GM18868 (cell line): ENCODE measurements at regions not wholly inside any gene's neighbourhood (a gene's known extent, or its start where the extent isn't known, plus 50 kb on each side); places are given as distances from the start of the nearest gene placed in this dataset.

Experiments used
- ATAC-seq: cut with Tn5 transposase; IDR thresholded peaks from one replicate; pipeline ENCODE4 v1.9.1; 2021; ENCODE audit warnings: mild to moderate bottlenecking, moderate library complexity; ENCODE audit not compliant: unreplicated experiment

DNA sequence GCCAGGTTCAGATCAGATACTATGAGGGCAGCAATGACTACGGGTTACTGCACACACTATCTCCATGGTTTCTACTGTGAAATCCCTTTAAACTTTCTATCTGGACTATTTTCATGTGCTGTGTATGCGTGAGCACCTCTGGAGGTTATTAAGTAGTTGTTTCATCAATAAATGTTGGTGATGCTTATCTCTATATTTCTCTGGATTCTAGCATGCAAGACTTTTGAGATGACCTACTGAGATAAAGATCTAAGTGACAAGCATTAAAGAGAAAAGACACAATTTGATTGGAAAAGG lies 194.0 kb downstream of the NRIP1 start:
- ATAC-seq: peak; percentile 31

GRCh38 chr21:14869984-14870852 lies 194.6 kb downstream of the NRIP1 start:
- ATAC-seq: peak; percentile 53

GRCh38 chr21:14866859-14867765 lies 197.7 kb downstream of the NRIP1 start:
- ATAC-seq: no peak

DNA sequence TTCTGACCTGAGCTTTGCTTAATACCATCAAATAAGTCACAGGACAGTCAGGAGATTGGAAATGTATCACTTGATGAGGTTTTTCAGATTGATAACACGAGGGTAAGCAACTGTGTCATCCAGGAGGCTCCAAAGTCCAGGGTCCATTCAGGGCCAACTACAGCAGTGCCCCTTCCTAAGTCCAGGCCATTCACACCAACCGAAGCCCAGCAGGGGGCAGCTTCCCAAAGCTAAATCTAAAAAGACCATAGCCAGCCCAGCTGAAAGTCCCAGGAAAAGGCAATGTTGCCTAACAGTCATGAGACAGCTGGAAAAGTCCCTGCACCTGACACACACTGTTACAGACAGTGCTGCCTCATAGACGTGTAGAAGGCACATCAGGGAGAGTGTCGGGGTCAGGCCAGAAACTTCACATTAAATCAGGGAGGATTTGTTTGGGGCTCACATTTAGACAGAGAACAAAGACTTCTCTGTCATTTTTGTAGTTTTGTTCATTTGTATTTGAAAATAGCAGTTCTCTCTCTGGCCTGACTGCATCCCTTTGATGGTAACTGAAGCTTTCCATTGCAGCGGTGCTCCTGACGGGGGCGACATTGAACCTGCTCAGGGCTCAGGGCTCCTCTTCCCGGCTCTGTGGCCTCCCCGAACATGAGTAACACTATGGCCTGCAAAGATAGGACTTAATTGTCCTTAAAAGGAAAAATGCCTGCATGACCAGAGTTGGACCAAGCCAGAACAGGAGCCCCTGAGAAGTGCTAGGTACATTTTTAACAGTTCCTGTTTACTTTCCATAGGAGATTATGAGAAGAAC lies 200.4 kb downstream of the NRIP1 start:
- ATAC-seq: peak; percentile 84

- ATAC-seq: no peak
Observed at GRCh38 chr21:14863745-14864210, 201.0 kb downstream of the NRIP1 start.

DNA sequence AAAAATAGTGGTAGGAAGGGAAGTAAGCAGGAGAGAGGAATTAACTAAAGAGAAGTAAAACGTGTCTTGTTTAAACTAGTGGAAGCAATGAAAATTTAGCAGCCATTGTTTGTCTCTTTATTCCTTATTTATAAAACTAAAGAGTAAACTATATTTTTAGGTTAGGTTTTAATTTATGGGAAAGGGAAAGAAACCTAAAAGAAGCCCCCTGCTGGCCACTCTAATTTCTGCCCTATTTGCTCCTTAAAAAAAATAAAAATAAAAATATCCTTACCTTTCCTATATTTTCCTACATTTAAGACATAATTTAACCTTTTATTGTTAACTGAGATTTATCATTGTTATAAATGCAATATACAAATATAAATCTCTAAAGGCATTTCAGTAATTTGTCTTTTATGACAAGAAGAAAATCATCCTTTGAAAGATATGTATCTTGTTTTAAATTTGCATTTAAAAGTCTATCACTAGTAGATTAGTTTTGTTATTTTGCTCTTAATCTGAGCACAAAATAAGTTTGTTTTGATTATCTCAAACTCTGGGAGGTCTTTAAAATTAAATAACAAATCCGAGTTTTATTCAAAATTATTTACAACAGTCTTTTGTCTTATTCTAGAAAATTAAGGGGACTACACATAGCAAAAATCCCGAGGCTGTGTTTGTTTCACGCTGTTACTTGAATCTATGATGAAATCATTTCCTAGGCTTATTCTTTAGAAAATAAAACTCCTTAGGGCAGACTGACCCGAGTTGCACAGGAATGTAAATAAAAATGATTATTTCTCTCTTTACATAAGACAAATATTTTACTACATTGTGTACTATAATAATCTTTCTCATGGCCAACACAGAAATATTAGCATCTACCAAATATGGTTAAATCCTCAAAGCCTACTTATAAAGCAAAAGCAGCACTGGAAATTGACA lies 201.7 kb downstream of the NRIP1 start:
- ATAC-seq: no peak

DNA sequence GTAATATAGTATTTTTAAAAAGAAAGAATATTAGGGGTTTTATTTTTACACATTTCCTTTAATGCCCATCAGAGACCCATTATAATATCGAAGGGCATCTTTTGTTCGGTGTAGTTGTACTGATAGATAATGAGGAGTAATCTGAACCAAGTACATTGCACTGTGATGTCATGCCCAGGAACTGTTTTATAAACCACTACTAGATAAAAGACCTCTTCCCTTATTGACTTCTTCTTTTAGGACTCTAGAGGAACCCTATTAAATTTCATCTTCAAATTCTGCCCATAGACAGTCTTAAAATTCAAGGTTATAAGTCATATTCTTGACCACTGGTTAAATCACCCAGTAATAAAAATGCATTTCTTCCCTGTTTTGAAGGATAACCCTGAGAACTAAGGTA lies 206.5 kb downstream of the NRIP1 start:
- no peak for ATAC-seq

- ATAC-seq: no peak
Observed at GRCh38 chr21:14857529-14857928, 207.3 kb downstream of the NRIP1 start.

GRCh38 chr21:14850394-14850793 lies 214.4 kb downstream of the NRIP1 start:
- no peak for ATAC-seq

- ATAC-seq: no peak
Observed at GRCh38 chr21:14846621-14847020, 218.2 kb downstream of the NRIP1 start.

GRCh38 chr21:14844001-14844400 lies 220.8 kb downstream of the NRIP1 start:
- no peak for ATAC-seq

DNA sequence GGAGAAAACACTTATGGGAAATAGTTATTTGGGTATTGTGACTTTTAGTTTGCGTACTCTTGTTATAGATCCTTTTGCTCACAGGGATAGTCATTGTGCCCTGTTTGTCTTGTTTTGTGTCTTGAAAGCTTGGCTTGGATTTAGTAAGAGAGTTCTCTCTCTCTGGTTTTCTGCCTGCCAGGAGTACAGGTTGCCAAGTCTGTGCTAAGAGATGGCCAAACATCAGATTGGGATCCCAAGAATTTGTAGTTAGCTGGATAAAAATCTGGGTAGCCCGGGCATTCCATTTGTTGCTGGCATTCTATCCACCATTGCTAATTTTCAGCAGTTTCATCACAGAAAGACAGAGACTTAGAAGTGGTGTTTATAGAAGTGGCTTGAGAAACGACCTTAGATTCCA lies 222.2 kb downstream of the NRIP1 start:
- no peak for ATAC-seq

GRCh38 chr21:14841511-14842472 lies 223.0 kb downstream of the NRIP1 start:
- ATAC-seq: no peak

DNA sequence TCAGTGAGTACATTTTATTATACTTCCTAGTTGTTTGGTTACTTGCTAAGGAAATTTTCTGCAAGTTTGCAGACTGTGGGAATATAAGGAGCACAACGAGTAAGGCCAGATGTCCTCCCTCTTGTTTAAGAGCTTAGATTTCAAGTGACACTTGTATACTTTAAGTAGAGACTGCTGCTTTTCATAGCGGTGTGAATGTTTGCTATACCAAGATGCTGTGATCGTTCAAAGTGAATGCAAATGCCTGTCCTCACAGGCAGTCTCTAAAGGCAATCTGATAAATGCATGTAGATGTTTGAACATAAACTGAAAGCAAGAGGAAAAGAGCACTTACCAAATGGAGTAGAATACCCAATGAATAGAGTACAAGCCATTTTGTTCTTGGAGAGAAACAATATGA lies 226.4 kb downstream of the NRIP1 start:
- ATAC-seq: no peak

DNA sequence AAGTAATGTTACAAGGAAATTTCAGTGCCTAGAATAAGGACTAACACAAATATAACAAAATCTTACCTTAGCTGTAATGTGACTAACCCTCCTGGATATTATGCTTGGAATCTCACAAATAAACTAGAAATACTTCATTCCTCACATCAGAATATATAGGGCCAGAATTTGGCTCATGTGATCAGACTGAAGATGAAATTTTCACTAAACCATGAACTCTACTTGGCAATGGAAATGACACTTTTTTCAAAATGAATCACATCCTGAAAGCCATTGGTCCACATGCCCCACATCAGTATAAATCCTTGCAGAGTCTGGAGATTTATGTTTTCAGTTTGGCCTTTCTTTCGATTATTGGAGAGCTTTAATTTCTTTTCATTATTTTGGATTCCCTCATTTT lies 227.8 kb downstream of the NRIP1 start:
- no peak for ATAC-seq

- no peak for ATAC-seq
Observed at GRCh38 chr21:14833666-14834351, 231.0 kb downstream of the NRIP1 start.

- no peak for ATAC-seq
Observed at GRCh38 chr21:14833241-14833640, 231.6 kb downstream of the NRIP1 start.

GRCh38 chr21:14830307-14830706 lies 234.5 kb downstream of the NRIP1 start:
- ATAC-seq: no peak
